ENCODE measurements at regions not wholly inside any gene's neighbourhood (a gene's known extent, or its start where the extent isn't known, plus 50 kb on each side); places are given as distances from the start of the nearest gene placed in this dataset.

DNA sequence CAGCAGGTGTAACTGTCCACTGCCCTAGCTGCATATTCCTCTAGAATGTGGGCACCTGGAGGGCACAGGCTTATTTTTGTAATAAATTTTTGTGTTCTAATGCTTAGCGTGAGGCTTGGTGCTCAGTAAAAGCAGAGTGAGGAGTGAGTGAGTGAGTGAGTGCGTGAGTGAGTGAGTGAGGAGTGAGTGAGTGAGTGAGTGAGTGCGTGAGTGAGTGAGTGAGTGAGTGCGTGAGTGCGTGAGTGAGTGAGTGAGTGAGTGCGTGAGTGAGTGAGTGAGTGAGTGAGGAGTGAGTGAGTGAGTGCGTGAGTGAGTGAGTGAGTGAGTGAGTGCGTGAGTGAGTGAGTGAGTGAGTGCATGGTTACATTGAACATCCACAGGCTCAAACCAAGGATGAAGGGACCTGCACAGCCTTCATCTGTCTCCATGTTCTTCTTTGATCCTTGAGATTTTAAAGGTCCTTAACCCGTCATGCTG, 371.5 kb downstream of the MED10 start:
- DNase-seq (ENCODE audit: low spot score) = no peak

DNA sequence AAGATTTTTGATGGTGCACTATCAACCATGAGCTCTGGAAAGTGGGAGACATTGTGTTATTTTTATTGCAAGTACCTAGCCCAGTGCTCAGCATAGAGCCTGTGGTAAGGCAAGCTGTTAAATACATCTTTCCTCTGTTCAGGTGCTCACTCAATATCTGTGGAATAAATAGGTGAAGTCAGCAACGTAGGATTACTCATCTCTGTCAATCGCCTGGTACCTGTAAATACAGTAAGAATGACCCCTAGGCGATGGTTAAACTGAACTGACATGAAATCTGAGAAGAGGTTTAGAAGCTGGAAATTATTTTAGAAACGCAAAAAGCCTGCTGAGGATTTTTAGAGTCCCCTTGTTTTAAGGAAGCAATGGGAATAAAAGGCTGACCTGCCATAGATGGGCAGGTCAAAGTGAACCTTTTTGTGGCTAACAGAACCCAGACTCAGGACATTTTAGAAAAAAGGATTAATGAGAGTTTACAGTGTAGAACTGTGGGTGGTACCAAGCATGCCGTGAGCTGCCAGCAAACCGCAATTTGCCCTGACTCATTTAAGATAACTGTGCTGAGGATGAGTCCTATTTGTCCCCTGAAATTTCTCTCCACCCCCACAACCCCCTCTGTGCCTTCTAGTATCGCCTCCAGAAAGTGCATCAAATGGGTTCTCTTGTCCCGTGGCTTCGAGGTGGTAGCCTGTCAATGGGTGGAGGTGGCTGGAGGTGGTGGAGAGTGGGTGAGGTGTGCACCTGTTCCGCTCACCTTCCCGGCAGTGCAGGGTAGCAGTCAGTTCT, 375.1 kb downstream of the MED10 start:
- no peak for DNase-seq (ENCODE audit: low spot score)

DNA sequence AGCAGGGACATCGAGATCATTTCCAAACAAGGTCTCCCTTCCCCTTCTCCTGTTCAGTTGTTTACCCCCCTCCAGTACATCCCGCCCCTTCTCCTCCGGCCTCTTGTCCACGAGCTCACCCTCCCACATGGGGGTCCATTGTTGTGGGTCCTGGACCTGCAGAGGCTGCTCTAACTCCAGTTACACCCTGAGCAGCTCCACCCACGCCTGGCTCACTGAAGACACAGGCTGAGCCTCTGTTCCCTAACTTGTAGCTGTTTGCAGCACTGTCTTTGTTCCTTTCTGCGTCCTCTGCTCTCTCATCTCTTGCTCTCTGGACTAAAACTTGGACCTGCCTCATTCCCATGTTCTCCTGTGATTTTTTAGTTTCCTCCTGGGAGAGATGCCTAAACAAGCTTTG, 377.5 kb downstream of the MED10 start:
- no peak for DNase-seq (ENCODE audit: low spot score)

DNA sequence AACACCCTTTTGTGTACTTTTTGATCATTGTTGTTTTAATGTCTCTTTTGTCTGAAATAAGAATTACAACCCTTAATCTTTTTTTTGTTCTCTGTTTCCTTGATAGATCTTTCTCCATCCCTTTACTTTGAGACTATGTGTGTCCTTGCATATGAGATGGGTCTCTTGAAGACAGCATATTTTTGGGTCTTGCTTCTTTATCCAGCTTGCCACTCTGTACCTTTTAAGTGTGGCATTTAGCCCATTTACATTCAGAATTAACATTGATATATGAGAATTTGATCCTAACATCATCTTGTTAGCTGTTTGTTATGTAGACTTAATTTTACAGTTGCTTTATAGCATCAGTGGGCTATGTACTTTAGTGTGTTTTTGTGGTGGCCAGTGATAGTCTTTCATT, 382.5 kb downstream of the MED10 start:
- no peak for DNase-seq (ENCODE audit: low spot score)

DNA sequence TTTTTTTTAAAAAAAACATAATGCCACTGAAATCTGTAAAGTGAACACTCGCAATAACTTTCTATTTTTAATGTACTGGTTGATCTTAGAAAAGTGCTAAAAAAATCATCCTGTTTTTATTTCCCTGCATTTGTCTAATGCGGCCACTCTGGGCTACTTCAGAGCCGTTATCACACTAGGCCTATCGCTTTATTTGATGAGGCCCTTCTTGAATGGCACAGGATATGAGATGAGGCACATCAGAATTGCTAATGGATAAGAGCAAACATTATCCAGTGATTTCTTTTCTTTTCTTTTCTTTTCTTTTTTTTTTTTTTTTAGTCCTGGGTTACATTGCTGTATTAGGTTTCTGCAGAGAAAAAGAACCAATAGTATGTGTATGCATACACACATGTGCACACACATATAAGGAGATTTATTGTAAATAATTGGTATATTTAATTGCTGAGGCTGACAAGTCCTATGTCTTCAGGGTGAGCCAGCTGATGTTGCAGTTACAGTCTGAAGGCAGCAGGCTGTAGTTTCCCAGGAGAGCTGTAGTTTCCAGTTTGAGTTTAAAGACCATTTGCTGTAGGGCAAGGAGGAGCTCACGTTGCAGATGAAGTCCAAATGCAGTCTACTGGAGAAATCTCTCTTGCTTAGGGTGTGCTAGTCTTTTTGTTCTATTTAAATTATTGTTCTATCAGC, 391.7 kb downstream of the MED10 start:
- DNase-seq (ENCODE audit: low spot score) = no peak

DNA sequence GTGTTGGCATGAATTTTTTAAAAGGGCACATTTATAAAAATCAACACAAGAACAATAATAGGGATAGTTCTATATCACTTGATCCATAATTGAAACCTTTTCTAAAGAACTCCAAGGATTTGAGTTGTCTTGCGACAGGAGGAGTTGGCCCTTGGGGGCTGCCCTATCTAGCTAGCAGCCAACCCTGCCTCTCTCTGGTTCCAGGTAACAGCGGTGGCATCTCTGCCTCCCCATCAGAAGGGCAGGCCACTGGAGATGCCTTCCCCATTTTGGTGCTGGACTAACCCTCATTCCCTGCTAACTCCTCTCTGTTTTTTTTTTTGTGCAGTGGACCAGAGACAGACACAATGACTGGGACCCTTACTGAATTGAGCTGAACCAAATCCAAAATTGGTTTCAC, 393.0 kb downstream of the MED10 start:
- DNase-seq (ENCODE audit: low spot score) = no peak

DNA sequence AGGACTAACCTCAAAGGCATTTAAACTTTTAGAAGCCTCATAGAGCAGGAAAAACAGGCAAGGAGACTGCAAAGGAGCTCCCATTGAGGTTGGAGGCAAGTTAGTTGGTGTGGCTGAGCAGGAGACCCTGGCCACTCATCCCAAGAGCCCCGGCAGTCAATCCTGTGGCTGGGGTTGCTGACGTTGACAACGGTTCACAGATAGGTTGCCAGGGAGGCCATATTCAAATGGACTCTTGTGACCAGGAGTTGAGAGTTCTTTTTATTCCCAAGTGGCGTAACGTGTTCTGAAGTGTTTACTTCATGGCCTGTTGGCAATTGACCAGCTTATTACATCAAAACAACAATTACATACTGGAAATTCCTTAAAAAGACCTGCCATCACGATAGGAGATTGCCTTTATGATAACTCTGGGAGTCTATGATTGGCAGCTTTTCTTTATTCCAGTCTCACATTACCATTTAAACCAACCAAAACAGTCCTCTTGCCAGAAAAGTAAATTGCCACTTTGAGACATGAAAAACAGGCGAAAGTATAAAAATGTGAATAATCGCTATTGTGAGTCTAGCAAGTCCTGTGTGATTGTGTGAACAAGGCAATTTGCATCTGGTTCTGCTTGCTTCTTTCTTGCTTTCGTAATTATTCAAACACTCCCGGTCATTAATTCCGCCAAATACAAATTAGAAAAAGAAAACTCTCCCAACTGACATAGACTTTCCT, 394.9 kb downstream of the MED10 start:
- no peak for DNase-seq (ENCODE audit: low spot score)

DNA sequence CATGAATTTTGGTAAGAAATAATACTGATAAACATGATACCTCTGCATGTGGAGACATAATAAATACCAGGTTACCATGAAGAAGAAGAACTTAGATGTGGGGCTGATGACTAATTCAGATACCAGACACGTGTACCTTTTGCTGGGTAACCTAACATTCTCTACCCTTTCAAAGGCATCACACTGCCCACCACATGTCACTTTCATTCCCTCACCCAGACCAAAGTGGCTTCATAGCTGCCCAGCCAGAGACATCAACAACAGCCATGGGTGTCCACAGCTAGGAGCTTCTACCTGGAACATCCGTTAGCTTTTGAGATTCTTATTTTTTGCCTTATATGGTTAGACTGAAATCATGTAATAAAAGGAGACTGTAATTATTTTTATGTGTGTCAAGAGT, 396.8 kb downstream of the MED10 start:
- DNase-seq (ENCODE audit: low spot score) = no peak

DNA sequence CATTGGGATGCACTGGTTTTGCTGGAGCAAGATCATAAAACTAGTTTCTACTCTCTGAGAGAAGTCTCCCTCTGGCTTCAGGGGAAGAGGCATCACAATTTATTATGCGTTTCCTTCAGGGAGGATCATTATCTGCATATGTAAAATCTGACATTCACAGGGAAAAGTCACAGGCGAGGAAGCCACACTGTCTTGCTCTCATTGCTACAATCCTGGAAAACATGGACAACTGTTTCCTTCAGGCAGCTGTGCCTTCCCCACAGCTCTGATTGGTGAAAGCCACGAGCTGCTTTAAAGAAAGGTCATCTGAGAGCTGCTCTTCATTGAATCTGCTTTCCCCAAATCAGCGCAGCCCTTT, 397.8 kb downstream of the MED10 start:
- no peak for DNase-seq (ENCODE audit: low spot score)

DNA sequence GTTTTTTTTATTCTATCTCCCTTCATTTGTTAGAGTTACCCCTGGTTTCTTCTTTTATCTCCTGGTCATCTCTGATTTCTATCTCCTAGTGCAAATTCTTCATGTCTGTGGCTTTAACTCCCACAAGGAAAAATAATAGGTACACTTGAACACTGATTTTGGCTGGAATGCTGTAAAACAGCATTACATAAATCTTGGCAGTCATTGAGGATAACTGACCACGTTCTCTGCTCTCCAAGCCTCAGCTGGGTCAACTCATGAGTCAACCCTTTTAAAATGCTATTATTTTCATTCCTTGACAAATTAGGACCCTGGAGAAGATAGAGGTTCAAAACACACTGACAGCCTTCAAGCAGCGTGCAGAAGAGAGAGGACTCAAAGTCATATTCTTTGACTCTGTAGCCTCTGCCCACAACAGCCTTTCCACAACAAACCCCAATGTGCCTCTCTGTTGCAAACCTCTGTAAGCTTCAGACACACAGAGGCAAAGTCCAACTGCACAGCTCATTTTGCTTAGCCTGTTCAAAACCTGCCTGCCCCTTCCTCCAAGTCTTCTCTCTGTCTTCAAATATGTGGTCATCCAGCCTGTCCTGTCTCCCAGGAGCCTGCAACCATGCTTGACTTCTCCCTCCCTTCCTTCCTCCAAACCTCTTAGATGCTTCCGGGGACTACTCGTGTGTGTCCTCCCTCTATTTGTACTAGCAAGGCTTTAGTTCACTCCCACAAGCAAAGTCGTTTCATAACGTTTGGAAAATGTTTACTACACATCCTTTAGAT, 398.4 kb downstream of the MED10 start:
- no peak for DNase-seq (ENCODE audit: low spot score)

DNA sequence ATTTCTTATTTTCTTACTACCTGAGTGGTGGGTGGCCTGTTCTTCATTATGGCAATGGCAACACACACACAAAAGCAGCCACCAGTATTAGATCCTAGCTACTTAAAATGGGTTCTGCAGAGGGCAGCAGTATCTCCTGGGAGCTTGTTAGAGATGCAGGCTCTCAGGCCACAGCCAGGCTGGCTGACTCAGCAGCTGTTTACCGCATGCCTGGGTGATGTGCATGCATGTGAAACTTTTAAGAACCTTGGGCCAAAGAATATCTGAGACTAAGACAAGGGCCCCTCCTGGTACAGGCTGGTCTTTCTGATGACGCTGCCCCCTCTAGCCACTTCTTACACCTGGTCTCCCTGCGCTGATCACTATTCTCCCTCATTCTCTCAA, 399.0 kb downstream of the MED10 start:
- peak; percentile 3 for DNase-seq (ENCODE audit: low spot score)

DNA sequence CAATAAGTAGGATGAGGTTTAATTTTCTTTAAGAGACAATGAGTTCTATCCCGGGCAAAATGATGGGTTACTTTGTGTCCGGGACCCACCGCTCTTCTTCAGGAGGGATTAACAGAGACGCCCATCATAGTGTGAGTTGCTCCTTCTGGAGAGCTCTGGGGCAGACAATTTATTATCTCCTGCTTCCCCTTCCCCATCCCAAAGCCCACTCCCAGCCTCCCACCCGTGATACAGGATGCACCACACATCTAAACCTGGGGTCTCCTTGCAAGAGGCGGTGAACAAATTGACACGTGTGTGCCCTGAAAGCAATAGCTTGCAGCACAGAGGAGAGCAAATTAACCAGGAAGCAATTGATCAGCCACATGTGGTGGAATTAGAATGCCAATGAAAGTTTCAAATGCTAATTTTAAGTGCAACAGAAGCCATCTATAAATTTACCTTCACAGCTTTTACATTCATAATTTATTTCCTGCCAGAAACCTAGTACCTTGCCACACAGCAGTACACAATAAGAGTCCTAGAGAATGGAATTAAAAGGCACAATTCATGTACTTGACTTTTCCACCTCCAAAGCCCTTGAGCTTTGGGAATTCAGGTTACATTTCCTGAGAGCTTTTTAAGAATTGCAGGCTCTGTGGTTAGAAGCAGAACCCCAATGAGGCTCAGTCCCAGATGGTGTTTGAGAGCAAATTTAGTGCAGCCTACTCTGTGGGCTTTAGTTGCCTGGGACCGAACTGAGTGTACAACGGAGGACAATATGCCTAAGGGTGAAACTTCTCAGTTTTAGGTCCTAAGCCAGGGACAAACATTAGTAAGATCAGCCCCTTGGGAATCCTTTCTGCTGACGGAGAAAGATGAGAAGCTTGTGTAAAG, 399.6 kb downstream of the MED10 start:
- DNase-seq (ENCODE audit: low spot score) = no peak

DNA sequence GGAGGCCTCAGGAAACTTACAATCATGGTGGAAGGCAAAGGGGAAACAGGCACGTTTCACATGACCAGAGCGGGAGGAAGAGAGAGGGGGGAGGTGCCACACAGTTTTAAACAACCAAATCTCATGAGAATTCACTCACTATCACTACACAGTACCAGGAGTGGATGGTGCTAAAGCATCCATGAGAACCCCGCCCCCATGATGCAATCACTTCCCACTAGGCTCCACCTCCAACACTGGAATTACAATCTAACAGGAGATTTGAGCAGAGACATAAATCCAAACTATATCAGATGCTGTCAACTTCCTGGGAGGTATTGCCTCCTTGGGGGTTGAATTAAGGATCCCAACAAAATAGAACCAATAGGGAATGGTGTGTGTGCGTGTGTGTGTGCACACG, 407.1 kb downstream of the MED10 start:
- DNase-seq (ENCODE audit: low spot score) = no peak

DNA sequence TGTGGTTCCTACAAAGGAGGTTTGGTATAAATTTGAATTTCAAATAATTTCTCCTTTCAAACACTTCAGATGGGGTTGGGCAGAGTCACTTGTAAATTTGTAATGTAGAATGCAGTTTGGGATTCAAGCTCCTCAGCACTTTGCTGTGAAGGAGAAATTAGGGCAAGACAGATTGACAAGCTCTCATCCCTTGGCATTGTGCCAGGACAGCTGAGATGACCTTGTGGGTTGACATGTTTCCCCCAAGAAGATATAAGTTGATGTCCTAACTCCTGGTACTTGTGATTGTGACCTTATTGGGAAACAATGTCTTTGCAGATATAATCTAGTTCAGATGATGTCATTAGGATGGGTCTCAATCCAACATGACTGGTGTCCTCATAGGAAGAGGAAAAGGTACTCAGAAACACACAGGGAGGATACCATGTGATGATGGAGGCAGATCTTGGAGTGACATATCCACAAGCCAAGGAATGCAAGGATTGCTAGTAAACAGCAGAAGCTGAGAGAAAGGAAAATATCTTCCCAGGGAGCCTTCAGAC, 408.3 kb downstream of the MED10 start:
- no peak for DNase-seq (ENCODE audit: low spot score)

DNA sequence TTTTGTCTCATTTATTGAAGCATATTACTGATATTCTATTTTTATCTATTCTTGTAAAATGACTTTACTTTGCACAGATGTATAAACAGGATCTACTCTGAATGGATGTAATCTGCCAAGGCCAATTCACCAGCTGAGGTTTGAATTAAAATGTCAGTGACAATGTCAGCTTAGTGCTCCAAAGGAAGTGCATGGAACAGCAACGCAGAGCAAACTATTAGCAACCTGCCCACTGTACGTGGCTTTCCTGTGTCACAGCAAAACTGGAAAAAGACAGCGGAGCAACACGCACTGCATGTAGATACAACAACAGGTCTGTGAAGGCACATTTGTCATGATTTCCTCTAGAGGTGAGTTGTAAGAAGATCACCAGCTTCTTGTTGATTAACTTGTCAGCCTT, 409.4 kb downstream of the MED10 start:
- DNase-seq (ENCODE audit: low spot score) = no peak

DNA sequence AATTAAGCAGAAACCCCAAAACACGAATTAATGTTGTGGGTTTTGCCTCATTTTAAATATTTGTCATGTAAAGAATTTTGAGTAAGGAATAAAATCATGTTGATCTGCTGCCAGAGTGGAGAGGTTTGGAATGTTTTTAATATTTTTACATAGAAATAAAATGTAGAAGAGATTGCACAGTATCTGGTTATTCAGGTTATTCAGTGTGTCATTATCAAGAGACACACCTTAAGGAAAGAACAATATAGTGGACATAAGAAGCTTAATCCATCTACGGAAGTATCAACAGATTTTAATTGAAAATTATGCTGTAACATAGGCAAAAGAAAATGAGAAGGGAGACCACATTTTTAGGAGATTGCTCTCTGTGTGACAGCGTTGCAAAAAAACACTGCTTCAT, 410.4 kb downstream of the MED10 start:
- DNase-seq (ENCODE audit: low spot score) = no peak

DNA sequence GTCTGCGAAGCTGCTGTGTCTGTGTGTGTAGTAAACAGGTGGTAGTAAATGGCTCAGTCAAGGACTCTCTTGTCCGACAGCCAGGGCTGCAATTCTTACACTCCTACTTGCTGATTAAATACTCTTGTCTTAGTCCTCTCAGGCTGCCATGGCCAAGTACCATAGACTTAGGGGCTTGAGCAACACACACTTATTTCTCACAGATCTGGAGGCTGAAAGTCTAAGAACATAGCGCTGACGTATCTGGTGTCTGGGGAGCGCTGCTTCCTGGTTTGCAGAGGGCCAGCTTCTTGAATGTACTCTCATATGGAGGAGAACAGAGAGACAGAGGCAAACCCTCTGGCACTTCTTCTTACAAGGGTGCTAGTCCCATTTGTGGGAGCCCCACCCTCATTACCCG, 411.0 kb downstream of the MED10 start:
- DNase-seq (ENCODE audit: low spot score) = no peak

DNA sequence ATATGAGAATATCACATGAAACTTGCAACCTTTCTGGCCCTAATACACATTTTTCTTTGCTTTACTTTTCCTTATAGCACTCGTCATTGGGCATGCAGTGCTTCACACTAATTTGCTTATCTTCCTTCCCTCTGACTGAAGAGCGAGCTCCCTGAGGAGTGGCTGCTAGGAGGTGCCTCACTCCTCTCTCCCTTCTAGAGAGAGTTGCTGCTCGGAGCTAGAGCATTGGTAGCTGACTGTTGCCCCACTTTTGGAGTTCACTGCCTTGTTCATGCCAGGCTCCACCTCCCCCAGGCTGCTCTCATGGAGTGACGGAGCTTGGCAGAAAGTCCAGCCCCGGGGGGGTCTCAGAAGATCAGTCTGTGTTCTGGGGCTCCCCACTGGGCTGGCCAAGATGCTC, 413.2 kb downstream of the MED10 start:
- no peak for DNase-seq (ENCODE audit: low spot score)

DNA sequence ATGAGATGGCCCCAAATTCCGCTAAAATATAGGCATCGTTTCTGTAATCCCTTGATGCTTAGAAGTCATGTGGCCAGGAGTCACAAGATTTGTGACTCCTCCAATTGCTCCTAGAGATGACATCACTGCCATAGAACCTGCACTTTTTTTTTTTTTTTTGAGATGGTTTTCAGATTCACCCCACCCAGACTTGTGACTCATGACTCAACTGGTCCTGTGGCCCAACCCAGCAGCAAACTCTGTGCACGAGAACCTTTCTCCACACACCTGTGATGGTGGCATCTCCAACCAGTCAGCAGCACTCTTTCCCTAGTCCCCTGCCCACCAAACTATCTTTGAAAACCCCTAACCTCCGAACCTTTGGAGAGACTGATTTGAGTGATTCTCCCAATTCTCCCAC, 414.0 kb downstream of the MED10 start:
- no peak for DNase-seq (ENCODE audit: low spot score)

DNA sequence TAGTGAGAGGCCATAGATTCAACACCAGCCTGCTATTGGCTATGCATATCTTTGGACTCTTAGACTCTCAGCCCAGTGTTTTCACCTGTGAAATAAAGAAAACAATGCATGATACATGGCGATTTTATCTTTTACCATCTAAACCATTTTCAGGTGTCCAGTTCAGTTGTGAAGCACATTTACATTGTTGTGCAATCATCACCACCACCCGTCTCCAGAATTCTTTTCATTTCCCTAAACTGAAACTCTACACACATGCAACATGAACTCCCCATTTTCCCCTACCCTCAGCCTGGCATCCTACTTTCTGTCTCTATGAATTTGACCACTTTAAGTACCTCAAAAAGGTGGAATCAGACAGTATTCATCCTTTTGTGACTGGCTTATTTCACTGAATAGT, 420.6 kb downstream of the MED10 start:
- no peak for DNase-seq (ENCODE audit: low spot score)

DNA sequence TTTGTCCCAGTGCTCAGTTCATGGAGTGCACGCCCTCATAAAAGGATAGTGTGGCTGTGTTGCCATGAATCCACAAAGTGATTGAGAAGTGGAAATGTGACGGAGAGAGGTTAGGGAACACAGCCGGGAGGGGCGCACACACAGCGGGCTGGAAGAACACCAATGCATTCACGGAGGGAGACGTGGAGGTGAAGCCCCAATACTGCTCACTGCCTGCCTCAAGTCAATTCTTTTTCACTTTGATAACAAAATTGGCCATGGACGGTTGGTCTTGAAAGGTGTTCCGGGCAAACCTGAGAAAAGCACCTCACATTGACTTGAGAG, 424.1 kb downstream of the MED10 start:
- DNase-seq (ENCODE audit: low spot score) = no peak
